H54 (cell line): ENCODE measurements at regions not wholly inside any gene's neighbourhood (a gene's known extent, or its start where the extent isn't known, plus 50 kb on each side); places are given as distances from the start of the nearest gene placed in this dataset.

Source experiments
- DNase-seq: peaks from one replicate; pipeline ENCODE4 v3.0.0; 2011; ENCODE audit warnings: low spot score, mixed read lengths; ENCODE audit not compliant: insufficient read length
- FAIRE-seq: peaks from 3 replicates; lab custom pipeline; 2011; peaks lifted over from hg19 to GRCh38; lab: Jason Lieb, UNC
- POLR2A ChIP-seq: IDR thresholded peaks from 2 replicates; pipeline ENCODE4 v1.6.1; 2011; ENCODE audit warnings: low read depth, mild to moderate bottlenecking, low read length

GRCh38 chr15:39392469-39393047, 188.3 kb upstream of the THBS1 start:
- TF ChIP-seq POLR2A, result no peak
- DNase-seq (no peak), FAIRE-seq (no peak)

GRCh38 chr15:39393575-39394335, 187.1 kb upstream of the THBS1 start:
- FAIRE-seq (no peak), DNase-seq (no peak)
- TF ChIP-seq POLR2A, result no peak

- no peak for TF ChIP-seq POLR2A
- FAIRE-seq (no peak), DNase-seq (no peak)
These were observed 186.4 kb upstream of the THBS1 start for GRCh38 chr15:39394496-39394895.

GRCh38 chr15:39396979-39397615, 183.8 kb upstream of the THBS1 start:
- FAIRE-seq (no peak), DNase-seq (no peak)
- no peak for TF ChIP-seq POLR2A

DNA sequence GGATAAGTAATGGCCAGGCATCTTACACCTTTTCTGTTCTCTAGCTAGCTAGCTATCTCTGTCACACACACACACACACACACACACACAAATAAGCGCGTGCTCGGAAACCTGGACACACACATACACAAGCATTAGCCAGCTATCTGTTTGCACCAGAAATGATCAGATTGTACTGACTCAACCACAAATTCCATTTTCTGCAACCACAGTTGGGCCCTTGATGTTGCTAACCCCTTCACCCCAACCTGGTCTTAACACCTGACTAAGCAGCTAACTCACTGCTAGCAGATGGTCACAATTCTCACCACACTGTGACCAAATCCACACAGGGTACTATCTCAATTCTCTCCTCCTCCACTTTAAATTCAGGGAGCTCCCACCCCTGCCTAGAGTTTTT, 183.0 kb upstream of the THBS1 start:
- FAIRE-seq, result no peak
- TF ChIP-seq POLR2A, result no peak
- no peak for DNase-seq

GRCh38 chr15:39399600-39399999, 181.3 kb upstream of the THBS1 start:
- no peak for TF ChIP-seq POLR2A
- DNase-seq (no peak), FAIRE-seq (no peak)

GRCh38 chr15:39400002-39400401, 180.9 kb upstream of the THBS1 start:
- DNase-seq, result no peak
- no peak for TF ChIP-seq POLR2A
- no peak for FAIRE-seq

DNA sequence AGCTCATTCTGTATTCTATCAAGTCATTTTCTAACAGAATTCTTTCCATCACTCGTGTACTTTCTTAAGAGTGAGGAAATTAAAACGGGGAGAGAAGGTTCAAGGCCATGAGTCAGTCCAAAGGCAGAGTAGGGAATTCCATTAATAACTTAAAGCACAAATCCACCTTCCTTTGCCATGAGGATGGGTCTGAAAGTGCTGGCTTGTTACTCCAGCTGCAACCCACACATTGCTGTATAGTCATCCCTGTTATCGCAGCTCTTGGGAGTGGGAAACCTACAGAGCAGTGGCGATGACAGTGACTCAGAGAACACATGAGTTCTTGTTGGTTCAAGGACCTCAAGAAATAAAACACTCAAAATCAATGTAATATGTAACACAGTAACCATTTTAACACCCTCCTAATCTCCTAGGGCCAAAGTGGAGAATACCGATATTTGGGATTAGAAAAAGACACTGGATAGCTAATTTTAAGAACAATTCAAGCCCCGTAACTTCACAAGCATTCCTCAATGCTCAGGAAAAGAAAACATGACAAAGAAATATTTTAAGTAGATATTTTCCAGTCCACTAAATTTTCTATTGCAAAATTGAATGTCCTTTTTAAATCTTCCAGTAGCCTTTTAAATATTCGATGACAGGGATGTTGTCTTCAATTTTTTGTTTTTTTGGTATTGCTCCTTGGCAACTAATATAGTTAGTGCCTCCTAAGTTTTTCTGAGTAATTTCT, 179.9 kb upstream of the THBS1 start:
- FAIRE-seq (no peak), DNase-seq (no peak)
- TF ChIP-seq POLR2A, result no peak

DNA sequence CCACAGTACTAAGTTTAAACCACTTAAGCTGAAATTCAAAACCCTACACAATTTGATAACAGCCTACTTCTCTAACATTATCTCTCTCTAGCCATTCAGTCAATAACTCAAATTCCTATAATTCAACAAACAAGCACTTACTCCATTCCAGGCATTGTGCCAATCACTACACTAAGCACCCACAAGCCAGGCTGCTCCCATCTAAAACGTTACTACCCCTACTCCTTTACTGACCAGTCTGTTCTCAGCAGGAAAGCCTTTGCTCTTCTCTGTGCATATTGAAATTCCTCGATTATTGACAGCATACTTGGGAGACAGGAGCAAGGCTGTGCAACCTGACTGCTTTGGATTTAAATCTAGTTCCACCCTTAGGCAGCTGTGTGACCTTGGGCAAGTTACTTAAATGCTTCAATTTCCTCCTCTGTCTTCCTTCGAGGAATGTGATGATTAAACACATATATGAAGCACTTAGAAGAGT, 177.2 kb upstream of the THBS1 start:
- FAIRE-seq (peak; percentile 72), DNase-seq (no peak)
- TF ChIP-seq POLR2A, result no peak

DNA sequence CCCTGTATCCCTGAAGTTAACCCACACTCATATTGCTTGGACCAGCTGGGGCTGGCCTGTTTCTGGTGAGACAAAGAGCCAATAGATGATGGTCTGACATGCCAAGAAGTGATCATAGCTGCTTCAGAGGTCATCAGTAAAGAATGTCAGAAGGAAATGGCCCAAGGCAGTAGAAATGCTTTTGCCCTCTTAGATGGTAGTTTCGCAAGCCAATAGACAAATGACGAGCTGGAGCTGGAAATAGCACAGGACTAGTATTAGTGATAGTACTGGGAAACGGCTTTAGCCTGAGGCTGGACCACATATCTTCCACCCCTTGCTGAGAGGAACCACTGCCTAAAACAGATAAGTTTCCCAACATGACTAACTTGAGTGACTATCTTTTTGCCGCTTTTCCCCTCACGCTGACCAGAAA, 176.1 kb upstream of the THBS1 start:
- DNase-seq (peak; percentile 44), FAIRE-seq (peak; percentile 98)
- no peak for TF ChIP-seq POLR2A

DNA sequence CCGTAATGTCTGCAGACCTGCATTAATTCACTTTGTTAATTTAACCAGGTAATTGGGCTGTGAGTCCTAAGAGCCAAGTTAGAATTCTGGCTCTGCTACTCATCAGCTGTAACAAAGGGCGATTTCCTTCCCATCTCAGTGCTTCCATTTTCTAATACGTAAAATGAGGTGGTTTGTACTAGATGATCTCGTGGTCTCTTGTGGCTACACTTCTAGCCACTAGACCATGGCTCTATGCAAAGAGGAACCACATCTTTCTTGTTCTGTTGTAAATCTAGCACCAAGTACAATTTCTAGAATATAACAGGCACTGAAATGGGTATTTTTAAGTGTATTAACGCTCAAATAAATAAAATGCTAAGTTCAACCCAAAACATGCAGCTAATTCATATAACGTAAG, 174.4 kb upstream of the THBS1 start:
- DNase-seq (no peak), FAIRE-seq (no peak)
- no peak for TF ChIP-seq POLR2A

DNA sequence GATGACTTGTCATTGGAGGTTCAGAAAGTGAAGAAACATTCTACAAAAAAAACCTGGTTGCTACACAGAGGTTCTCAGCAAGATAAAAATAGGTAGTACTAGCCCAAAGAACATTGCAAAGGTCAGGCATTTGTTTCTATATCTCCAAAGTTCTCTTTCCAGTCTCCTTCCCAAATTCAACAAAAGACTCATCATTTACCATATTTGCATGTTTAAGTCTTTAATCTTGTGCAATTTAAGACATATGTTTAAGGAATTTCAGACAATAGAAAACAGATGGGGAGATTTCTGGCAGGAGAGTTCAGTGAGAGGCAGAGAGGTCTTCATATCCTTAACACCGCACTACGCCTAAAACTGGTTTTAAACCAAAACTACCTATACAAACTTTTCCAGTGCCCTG, 173.8 kb upstream of the THBS1 start:
- DNase-seq (no peak), FAIRE-seq (no peak)
- no peak for TF ChIP-seq POLR2A

DNA sequence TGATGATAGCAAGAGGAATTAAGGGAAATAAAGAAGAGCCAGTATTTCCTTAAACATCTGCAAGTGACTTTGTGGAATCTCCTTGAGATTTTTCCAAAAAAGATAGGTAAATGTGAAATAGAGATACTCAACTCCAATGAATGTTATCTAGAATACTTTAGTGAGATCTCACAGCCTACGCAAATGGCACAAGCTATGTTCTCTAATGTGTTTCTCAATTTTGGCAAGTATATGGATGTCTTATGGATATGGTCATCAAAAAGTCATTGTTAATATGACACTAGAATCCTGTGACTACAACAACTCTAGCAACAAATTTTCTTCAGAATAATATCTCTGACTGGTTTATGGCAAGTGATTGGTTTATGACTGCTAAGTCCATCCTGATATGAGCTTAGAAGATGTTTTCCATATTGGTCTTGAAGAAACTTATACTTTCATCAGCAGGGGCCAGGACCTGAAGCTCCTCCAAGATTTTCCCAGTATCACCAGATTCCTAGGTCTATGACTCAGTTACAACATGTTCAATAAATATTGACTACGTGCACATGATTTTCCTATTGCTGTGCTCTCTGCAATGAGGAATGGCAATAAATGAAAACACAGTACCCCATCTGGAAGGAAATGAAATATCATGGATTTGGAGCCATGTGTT, 170.9 kb upstream of the THBS1 start:
- FAIRE-seq (no peak), DNase-seq (no peak)
- no peak for TF ChIP-seq POLR2A
